Liver (tissue), 8 donors: ENCODE measurements at regions not wholly inside any gene's neighbourhood (a gene's known extent, or its start where the extent isn't known, plus 50 kb on each side); places are given as distances from the start of the nearest gene placed in this dataset.

Source experiments
- DNase-seq: peaks from one replicate; pipeline ENCODE4 v3.0.0-alpha.2; 2017; ENCODE audit warnings: low spot score
- H3K27ac ChIP-seq, 2 donors: one replicate each; pipeline ENCODE4 v1.7.0; 2013; ENCODE audit warnings: inconsistent platforms in 2 of 2, low read length in 2 of 2, control low read depth in 1 of 2, low read depth in 1 of 2, mild to moderate bottlenecking in 1 of 2
- H3K27me3 ChIP-seq, 4 donors: one replicate each; pipeline versions ENCODE4 v1.6.1 to v1.7.0; 2013; ENCODE audit warnings: low read length in 3 of 4, inconsistent platforms in 1 of 4, mild to moderate bottlenecking in 1 of 4, moderate library complexity in 1 of 4; ENCODE audit not compliant: control insufficient read depth in 4 of 4, insufficient read depth in 4 of 4
- H3K36me3 ChIP-seq, 4 donors: one replicate each; pipeline versions ENCODE4 v1.6.1 to v1.7.0; 2013; ENCODE audit warnings: low read length in 3 of 4, mild to moderate bottlenecking in 3 of 4, low read depth in 1 of 4, moderate library complexity in 1 of 4; ENCODE audit not compliant: control insufficient read depth in 4 of 4, insufficient read depth in 3 of 4
- H3K4me1 ChIP-seq, 4 donors: one replicate each; pipeline versions ENCODE4 v1.6.1 to v1.7.0; 2013; ENCODE audit warnings: low read length in 3 of 4, mild to moderate bottlenecking in 3 of 4, moderate library complexity in 1 of 4; ENCODE audit not compliant: control insufficient read depth in 4 of 4, insufficient read depth in 4 of 4
- H3K4me3 ChIP-seq, 3 donors: one replicate each; pipeline versions ENCODE4 v1.6.1 to v1.7.0; 2013; ENCODE audit warnings: low read length in 3 of 3, control low read depth in 1 of 3, low read depth in 1 of 3, mild to moderate bottlenecking in 1 of 3
- H3K9ac ChIP-seq, 2 donors: one replicate each; pipeline ENCODE4 v1.7.0; 2013; ENCODE audit warnings: low read length in 2 of 2, mild to moderate bottlenecking in 2 of 2, moderate library complexity in 2 of 2, control low read depth in 1 of 2, low read depth in 1 of 2
- H3K9me3 ChIP-seq, 4 donors: one replicate each; pipeline versions ENCODE4 v1.6.1 to v1.7.0; 2013; ENCODE audit warnings: low read length in 3 of 4; ENCODE audit not compliant: control insufficient read depth in 4 of 4
- ATF3 ChIP-seq: IDR thresholded peaks from 2 replicates; pipeline ENCODE4 v1.6.1; 2016; ENCODE audit warnings: antibody characterized with exemption
- CTCF ChIP-seq: fragments of 150-350 bp; IDR thresholded peaks from 2 replicates; pipeline ENCODE4 v1.5.1; 2017; ENCODE audit warnings: improper control_type of control experiment, low read depth, low read length; ENCODE audit not compliant: missing input control
- EGR1 ChIP-seq, 2 donors: IDR thresholded peaks; 2 replicates each; pipeline ENCODE4 v1.6.1; 2016 to 2018; ENCODE audit warnings: antibody characterized with exemption in 2 of 2, low read depth in 2 of 2
- FOXA1 ChIP-seq: IDR thresholded peaks from 2 replicates; pipeline ENCODE4 v1.6.1; 2016; ENCODE audit warnings: antibody characterized with exemption
- FOXA2 ChIP-seq: IDR thresholded peaks from 2 replicates; pipeline ENCODE4 v1.6.1; 2016; ENCODE audit warnings: antibody characterized with exemption
- GABPA ChIP-seq, 2 donors: IDR thresholded peaks in 1 of 2; conservative IDR thresholded peaks in 1 of 2; 2 replicates each; pipeline ENCODE4 v1.6.1; 2016; ENCODE audit warnings: antibody characterized with exemption in 2 of 2, mild to moderate bottlenecking in 1 of 2, moderate library complexity in 1 of 2
- HNF4A ChIP-seq, 2 donors: conservative IDR thresholded peaks; 2 replicates each; pipeline ENCODE4 v1.6.1; 2016; ENCODE audit warnings: antibody characterized with exemption in 2 of 2, mild to moderate bottlenecking in 2 of 2
- HNF4G ChIP-seq: IDR thresholded peaks from 2 replicates; pipeline ENCODE4 v1.6.1; 2016; ENCODE audit warnings: antibody characterized with exemption
- JUND ChIP-seq, 2 donors: IDR thresholded peaks; 2 replicates each; pipeline ENCODE4 v1.6.1; 2016; ENCODE audit warnings: antibody characterized with exemption in 2 of 2
- MAX ChIP-seq: IDR thresholded peaks from 2 replicates; pipeline ENCODE4 v1.6.1; 2016; ENCODE audit warnings: antibody characterized with exemption
- NR2F2 ChIP-seq: IDR thresholded peaks from 2 replicates; pipeline ENCODE4 v1.6.1; 2016; ENCODE audit warnings: antibody characterized with exemption
- RAD21 ChIP-seq, 2 donors: IDR thresholded peaks; 2 replicates each; pipeline ENCODE4 v1.6.1; 2016; ENCODE audit warnings: antibody characterized with exemption in 2 of 2, mild to moderate bottlenecking in 2 of 2
- REST ChIP-seq: IDR thresholded peaks from 2 replicates; pipeline ENCODE4 v1.6.1; 2016; ENCODE audit warnings: antibody characterized with exemption, mild to moderate bottlenecking
- RXRA ChIP-seq, 2 donors: IDR thresholded peaks; 2 replicates each; pipeline ENCODE4 v1.6.1; 2017 to 2018; ENCODE audit warnings: antibody characterized with exemption in 2 of 2, mild to moderate bottlenecking in 1 of 2
- SP1 ChIP-seq: IDR thresholded peaks from 2 replicates; pipeline ENCODE4 v1.6.1; 2018; ENCODE audit warnings: antibody characterized with exemption, mild to moderate bottlenecking
- TAF1 ChIP-seq: conservative IDR thresholded peaks from 2 replicates; pipeline ENCODE4 v1.6.1; 2016; ENCODE audit warnings: antibody characterized with exemption, mild to moderate bottlenecking
- YY1 ChIP-seq: IDR thresholded peaks from 2 replicates; pipeline ENCODE4 v1.6.1; 2016; ENCODE audit warnings: antibody characterized with exemption, mild to moderate bottlenecking
- ZBTB33 ChIP-seq: IDR thresholded peaks from 2 replicates; pipeline ENCODE4 v1.6.1; 2016; ENCODE audit warnings: antibody characterized with exemption
- WGBS: extraction: QIAGEN DNeasy Blood & Tissue Kit; methylation state at CpG from one replicate; pipeline ENCODE4 v1.1.7; 2013; 5-methylcytosine and 5-hydroxymethylcytosine counted together
- donor health status: healthy.
- donor health status: healthy.
- donor health status: healthy.
- donor health status: healthy.
- donor health status: healthy.

GRCh38 chr2:179348906-179349305 is 84.3 kb upstream of the SESTD1 start:
- no peak for DNase-seq
- Histone ChIP-seq H3K27me3 (no peaks in the 10 kb centered on the region), H3K27ac (no peak overlapping the region), H3K9ac (no peak overlapping the region), H3K36me3 (no peaks in the 10 kb centered on the region), H3K4me3 (no peak overlapping the region), H3K4me1 (no peaks in the 10 kb centered on the region), H3K9me3 (no peaks in the 10 kb centered on the region)
- no peak for TF ChIP-seq HNF4G
- TF ChIP-seq RAD21 (IDR thresholded peaks at IDR 0.05) = no peak
- no peak for TF ChIP-seq HNF4A (conservative IDR thresholded peaks at IDR 0.05)
- TF ChIP-seq ZBTB33 = no peak
- TF ChIP-seq JUND (IDR thresholded peaks at IDR 0.05) = no peak
- TF ChIP-seq YY1 = no peak
- TF ChIP-seq REST = no peak
- 76% methylated on average over 3 of the region's 3 CpGs for WGBS

GRCh38 chr2:179344970-179345369 is 80.3 kb upstream of the SESTD1 start:
- Histone ChIP-seq H3K27ac (no peak overlapping the region), H3K4me1 (peaks cover 0 to 8% (median 2%) of the 10 kb centered on the region in 4 donors), H3K36me3 (no peaks in the 10 kb centered on the region), H3K9me3 (no peaks in the 10 kb centered on the region), H3K4me3 (no peak overlapping the region), H3K9ac (no peak overlapping the region), H3K27me3 (no peaks in the 10 kb centered on the region)
- DNase-seq = no peak
- WGBS = 99% methylated on average over 1 of the region's 1 CpG
- TF ChIP-seq FOXA2 (no peak), HNF4A (conservative IDR thresholded peaks at IDR 0.05) (no peak), SP1 (no peak), RAD21 (IDR thresholded peaks at IDR 0.05) (no peak), GABPA (IDR thresholded peaks at IDR 0.05 in 1 of 2, conservative IDR thresholded peaks at IDR 0.05 in 1 of 2) (no peak), JUND (IDR thresholded peaks at IDR 0.05) (no peak), HNF4G (no peak), REST (no peak), ZBTB33 (no peak), MAX (no peak), TAF1 (no peak), FOXA1 (no peak), YY1 (no peak), NR2F2 (no peak), CTCF (no peak), ATF3 (no peak), EGR1 (IDR thresholded peaks at IDR 0.05; ENCODE audit: low read depth in 2 of 2) (no peak), RXRA (IDR thresholded peaks at IDR 0.05) (no peak)
